NCI-H526 treated with DMSO at 0.1 percent for 48 hours (cell line): ENCODE measurements at regions not wholly inside any gene's neighbourhood (a gene's known extent, or its start where the extent isn't known, plus 50 kb on each side); places are given as distances from the start of the nearest gene placed in this dataset.
"Not testable (repeated sequence)": the region's sequence is repeated elsewhere in the genome, so short reads cannot be mapped to it uniquely, and the experiment has no call there.

Experiments
- DNase-seq: peaks from one replicate; lab custom pipeline; 2025; lab: John Stamatoyannopoulos, UW

- DNase-seq = no peak
Observed at GRCh38 chr6:167229586-167229985, 61.5 kb upstream of the UNC93A start.

GRCh38 chr6:167230288-167230687 lies 60.8 kb upstream of the UNC93A start:
- DNase-seq = no peak

GRCh38 chr6:167232356-167232755 lies 58.8 kb upstream of the UNC93A start:
- no peak for DNase-seq

GRCh38 chr6:167233490-167233889 lies 57.6 kb upstream of the UNC93A start:
- DNase-seq = no peak

GRCh38 chr6:167234576-167234975 lies 56.5 kb upstream of the UNC93A start:
- DNase-seq = not testable (repeated sequence)

GRCh38 chr6:167235005-167235404 lies 56.1 kb upstream of the UNC93A start:
- DNase-seq = no peak

- no peak for DNase-seq
Observed at GRCh38 chr6:167235421-167236238, 55.5 kb upstream of the UNC93A start.

GRCh38 chr6:167236239-167236571 lies 54.9 kb upstream of the UNC93A start:
- no peak for DNase-seq

- DNase-seq = no peak
Observed at GRCh38 chr6:167237438-167238145, 53.5 kb upstream of the UNC93A start.

- no peak for DNase-seq
Observed at GRCh38 chr6:167238146-167238693, 52.9 kb upstream of the UNC93A start.

- no peak for DNase-seq
Observed at GRCh38 chr6:167238694-167239467, 52.2 kb upstream of the UNC93A start.

GRCh38 chr6:167239470-167239869 lies 51.6 kb upstream of the UNC93A start:
- DNase-seq = not testable (repeated sequence)

GRCh38 chr6:167240034-167240541 lies 51.0 kb upstream of the UNC93A start:
- DNase-seq = no peak
